T1000 (cell line): ENCODE measurements at regions not wholly inside any gene's neighbourhood (a gene's known extent, or its start where the extent isn't known, plus 50 kb on each side); places are given as distances from the start of the nearest gene placed in this dataset.
"Not testable (repeated sequence)": the region's sequence is repeated elsewhere in the genome, so short reads cannot be mapped to it uniquely, and the experiment has no call there.

Experiments
- DNase-seq: peaks from one replicate; lab custom pipeline; 2025; ENCODE audit warnings: mixed read lengths; lab: John Stamatoyannopoulos, UW

- no peak for DNase-seq
These were observed 120.6 kb downstream of the TMEM167A start for GRCh38 chr5:82956600-82956999.

DNA sequence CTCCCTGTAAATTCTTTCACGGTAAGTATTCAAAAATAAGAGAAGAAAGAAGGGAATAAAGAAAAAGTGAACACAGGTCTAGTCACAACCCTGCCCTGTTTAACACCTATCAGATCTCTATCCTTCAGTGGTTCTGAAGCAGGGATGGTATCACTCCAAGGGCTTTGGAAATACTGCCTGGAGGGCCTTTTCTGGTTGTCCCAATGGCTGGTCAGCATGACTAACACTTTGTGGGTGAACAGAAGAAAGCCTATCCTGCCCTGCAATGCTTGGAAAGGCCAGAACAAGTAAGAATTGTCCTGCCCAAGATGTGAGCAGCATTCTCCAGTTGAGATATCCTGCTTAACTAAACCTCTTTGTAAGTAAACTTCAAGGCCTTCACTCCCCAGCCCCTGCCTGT, 124.9 kb downstream of the TMEM167A start:
- DNase-seq: peak; percentile 8

- DNase-seq: not testable (repeated sequence)
These were observed 132.9 kb downstream of the TMEM167A start for GRCh38 chr5:82944267-82944666.

GRCh38 chr5:82942083-82942881, 134.9 kb downstream of the TMEM167A start:
- no peak for DNase-seq

- DNase-seq: peak; percentile 44
These were observed 138.1 kb downstream of the TMEM167A start for GRCh38 chr5:82938901-82939725.

DNA sequence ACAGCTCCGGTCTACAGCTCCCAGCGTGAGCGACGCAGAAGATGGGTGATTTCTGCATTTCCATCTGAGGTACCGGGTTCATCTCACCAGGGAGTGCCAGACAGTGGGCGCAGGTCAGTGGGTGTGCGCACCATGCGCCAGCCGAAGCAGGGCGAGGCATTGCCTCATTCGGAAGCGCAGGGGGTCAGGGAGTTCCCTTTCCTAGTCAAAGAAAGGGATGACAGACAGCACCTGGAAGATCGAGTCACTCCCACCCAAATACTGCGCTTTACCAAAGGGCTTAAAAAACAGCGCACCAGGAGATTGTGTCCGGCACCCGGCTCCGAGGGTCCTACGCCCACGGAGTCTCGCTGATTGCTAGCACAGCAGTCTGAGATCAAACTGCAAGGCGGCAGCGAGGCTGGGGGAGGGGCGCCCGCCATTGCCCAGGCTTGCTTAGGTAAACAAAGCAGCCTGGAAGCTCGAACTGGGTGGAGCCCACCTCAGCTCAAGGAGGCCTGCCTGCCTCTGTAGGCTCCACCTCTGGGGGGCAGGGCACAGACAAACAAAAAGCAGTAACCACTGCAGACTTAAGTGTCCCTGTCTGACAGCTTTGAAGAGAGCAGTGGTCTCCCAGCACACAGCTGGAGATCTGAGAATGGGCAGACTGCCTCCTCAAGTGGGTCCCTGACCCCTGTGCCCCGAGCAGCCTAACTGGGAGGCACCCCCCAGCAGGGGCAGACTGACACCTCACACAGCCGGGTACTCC, 144.5 kb downstream of the TMEM167A start:
- not testable (repeated sequence) for DNase-seq

DNA sequence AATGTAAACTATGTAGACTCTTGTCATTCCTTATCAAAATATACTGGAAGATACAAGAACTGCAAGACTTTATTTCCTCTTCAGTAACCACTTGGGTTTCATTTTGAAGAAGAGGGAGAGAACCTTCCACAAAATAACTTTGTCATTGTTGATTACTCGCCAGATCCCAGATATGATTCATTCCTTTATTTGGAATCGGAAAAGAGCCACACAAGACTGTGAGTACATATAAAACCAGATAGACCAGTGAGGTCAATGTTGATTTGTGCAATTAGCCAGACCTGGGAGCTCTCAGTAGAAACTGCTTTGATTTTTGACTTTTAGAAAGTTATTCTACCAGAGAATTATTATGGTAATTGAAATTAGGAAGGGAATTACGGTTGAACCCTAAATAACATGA, 146.1 kb downstream of the TMEM167A start:
- no peak for DNase-seq

DNA sequence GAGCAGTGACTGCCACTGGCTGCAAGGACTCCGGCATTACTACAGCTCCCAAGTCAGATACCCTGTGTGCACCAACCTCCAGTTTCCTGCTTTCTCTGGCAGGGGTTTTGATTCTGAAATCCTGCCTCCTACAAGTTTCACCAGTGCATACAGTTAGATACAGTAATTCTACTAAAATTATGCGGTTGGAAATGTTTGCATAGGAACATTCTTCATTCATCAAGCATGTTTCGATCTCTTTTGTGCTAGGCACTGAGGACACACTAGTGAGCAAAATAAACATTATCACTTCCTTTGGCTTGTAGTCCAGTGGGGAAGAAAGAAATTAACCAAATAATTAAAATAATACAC, 152.2 kb downstream of the TMEM167A start:
- DNase-seq: no peak

GRCh38 chr5:82924226-82925060, 152.8 kb downstream of the TMEM167A start:
- no peak for DNase-seq

DNA sequence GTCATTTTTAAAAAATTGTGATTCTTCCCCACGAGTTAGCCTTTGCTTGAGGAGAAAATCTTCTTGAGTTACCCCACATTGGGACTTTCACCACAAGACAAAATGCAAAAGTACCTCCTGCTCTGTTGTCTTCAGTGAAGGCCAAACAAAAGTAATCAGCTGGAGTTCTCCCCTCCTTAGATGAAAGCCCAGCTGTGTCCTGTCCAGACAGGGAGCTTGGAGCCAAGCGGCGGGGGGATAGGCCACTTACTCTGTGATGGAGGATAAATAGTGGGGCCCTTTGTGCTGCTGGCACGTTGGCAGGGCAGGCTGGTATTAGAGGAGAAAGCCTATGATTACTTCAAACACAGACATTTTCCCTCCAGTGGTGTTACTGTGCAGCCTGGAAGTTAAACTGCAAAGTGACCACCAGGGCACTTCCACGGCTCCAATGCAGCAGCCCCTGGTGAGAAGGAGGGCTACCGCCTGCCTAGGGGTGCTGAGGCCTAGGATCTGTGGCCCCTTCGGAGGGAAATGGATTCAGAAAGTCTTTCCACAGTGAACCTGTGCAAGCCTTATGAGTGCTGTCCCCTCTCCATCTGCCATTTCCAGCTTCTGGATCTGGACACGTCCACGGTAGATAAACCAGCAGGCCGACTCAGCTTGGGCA, 155.0 kb downstream of the TMEM167A start:
- DNase-seq: no peak

DNA sequence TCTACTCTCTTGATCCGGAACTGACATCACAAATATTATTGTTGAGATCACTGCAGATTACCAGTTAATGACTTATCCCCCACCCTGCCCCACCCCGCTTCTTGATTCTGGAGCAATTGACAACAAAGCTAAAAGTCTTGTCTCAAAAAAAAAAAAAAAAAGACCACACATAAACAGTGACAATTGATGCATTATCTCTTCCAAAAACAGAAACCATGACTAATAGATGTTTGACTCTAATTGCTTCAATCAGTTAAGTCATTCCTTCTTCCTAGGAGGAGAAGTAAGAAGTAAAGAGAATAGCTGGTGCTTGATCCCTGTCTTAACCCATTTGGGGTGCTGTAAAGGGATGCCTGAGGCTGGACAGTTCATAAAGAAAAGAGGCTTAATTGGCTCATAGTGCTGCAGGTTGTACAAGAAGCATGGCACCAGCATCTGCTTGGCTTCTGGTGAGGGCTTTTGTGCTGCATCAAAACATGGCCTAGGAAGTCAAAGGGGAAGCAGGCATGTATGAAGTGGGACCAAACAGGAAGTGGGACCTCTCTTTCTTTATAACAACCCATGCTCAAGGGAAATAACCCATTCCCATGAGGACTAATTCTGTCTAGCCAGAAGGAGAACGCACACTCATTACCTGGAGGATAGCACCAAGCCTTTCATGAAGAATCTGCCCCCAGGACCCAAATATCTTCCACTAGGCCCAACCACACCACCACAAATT, 158.7 kb downstream of the TMEM167A start:
- DNase-seq: no peak

DNA sequence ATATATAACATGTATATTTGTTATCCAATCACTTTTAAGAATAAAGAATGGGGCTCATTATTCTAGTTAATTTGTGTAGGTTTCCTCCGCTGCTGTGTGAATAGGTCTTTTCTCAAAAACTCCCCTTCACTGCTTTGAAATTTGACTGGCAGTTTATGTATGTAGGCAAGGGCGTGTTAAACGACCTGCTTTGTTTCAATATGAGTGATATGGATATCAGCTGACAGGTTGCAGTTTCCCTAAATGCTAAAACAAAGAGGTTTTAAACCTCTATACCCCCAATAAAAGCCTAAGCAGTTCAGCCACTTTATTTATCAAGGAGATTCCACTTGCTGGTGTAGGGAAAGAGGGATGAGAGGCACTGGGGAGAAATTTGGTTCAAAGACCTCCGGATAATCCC, 159.6 kb downstream of the TMEM167A start:
- DNase-seq: no peak

DNA sequence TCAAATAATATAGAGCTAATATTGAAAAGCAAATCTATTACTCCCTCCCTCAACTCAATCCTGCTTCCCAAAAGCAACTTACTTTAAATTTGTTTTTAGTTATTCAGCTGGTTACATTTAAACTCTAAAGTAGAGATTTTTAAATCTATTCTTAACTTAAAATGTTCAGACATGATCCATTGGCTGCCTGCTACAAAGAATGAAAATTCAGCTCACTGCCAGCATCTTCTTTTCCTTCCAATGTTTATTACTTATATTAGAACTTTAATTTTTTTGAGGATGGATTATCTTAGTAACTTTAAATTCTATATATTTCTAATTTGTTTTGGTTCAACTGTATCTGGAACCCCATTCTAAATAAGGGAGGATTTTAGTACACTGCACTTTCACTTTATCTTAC, 163.2 kb downstream of the TMEM167A start:
- DNase-seq: no peak

DNA sequence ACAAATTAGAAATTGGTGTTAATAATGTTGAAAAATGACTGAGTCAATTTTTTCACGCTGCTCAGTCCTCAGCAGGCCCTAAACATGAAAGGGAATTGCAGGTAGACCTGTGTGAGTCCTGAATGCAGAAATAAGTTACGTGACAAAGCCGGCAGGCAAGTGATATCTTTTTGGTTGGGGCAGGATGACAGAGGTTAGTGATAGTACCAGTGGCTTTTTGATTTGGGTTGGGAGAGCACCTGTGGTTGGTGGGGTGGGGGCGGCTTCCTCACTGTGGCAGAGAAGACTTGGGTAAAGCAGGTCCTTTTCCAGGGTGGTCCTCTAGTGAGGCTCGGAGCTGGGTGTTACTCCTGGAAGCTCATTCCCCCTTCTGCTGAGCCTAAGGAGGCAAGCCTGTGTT, 164.7 kb downstream of the TMEM167A start:
- no peak for DNase-seq

- no peak for DNase-seq
These were observed 165.3 kb downstream of the TMEM167A start for GRCh38 chr5:82911910-82912309.

GRCh38 chr5:82910905-82911304, 166.3 kb downstream of the TMEM167A start:
- DNase-seq: no peak

DNA sequence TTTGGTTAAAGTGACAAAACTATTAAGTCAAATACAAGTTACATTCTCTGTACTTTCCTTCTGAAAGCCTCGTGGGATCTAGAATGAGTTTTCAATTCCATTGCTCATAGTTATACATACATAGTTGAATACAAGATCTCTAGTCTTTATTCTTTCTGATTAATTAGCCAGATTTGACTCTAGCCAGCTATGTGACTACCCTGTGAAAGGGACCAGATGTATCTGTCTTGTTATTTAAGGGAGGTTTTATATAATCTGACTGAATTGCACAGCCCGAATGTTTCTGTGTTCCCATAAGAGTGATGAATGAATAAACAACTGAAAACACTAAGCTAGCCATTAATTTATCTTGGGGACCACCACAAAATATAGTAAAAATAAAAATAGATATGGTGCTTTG, 166.7 kb downstream of the TMEM167A start:
- DNase-seq: no peak

GRCh38 chr5:82909771-82910170, 167.4 kb downstream of the TMEM167A start:
- no peak for DNase-seq

- DNase-seq: no peak
These were observed 171.2 kb downstream of the TMEM167A start for GRCh38 chr5:82905986-82906385.

GRCh38 chr5:82901281-82901888, 175.8 kb downstream of the TMEM167A start:
- DNase-seq: no peak
